ENCODE measurements at regions not wholly inside any gene's neighbourhood (a gene's known extent, or its start where the extent isn't known, plus 50 kb on each side); places are given as distances from the start of the nearest gene placed in this dataset.

- Mint-ChIP-seq H3K27me3 (ENCODE audit: low read depth) (no peaks in the 10 kb centered on the region), H3K9me3 (no peaks in the 10 kb centered on the region; a peak in 1 of 5 replicates), H3K27ac (no peak overlapping the region), H3K4me3 (no peak overlapping the region), H3K4me1 (peaks cover 4 to 10% of the 10 kb centered on the region in 2 experiments), H3K36me3 (ENCODE audit: insufficient read depth in 1 of 3, low read depth in 3 of 3) (no peaks in the 10 kb centered on the region)
- no peak overlapping the region for H3K14ac ChIP-seq (ENCODE audit: insufficient read depth, low read length)
- H3K56ac ChIP-seq (ENCODE audit: insufficient read length, low read depth, low read length): no peak overlapping the region
- no peak overlapping the region for H4K91ac ChIP-seq (ENCODE audit: insufficient read length, low read depth, low read length)
- no peaks in the 10 kb centered on the region for H3K79me2 ChIP-seq (ENCODE audit: insufficient read depth, low read length)
- no peak overlapping the region for H4K5ac ChIP-seq (ENCODE audit: insufficient read length, low read depth, low read length)
- no peaks in the 10 kb centered on the region for H3K9me3 ChIP-seq (ENCODE audit: control insufficient read depth, low read depth, low read length)
- H2AFZ ChIP-seq (ENCODE audit: low read length): no peak overlapping the region
- H3K4me2 ChIP-seq (ENCODE audit: insufficient read depth, insufficient read length, low read length): no peak overlapping the region
- no peak overlapping the region for H2BK20ac ChIP-seq (ENCODE audit: low read depth, low read length, poor library complexity, severe bottlenecking)
- H3K18ac ChIP-seq (ENCODE audit: insufficient read length, low read depth, low read length): no peak overlapping the region
- no peak overlapping the region for H3T11ph ChIP-seq (ENCODE audit: low read length)
- no peaks in the 10 kb centered on the region for H3K4me1 ChIP-seq (ENCODE audit: insufficient read depth, low read length)
- no peak overlapping the region for H3K23ac ChIP-seq (ENCODE audit: insufficient read length, low read depth, low read length)
- no peak overlapping the region for H4K8ac ChIP-seq (replicated peaks; ENCODE audit: insufficient read length, low read depth, low read length)
- no peaks in the 10 kb centered on the region for H4K20me1 ChIP-seq (ENCODE audit: control insufficient read depth, insufficient read depth, insufficient read length)
- no peak overlapping the region for H2BK120ac ChIP-seq (ENCODE audit: low read depth, low read length, poor library complexity, severe bottlenecking)
- H3K79me1 ChIP-seq (ENCODE audit: insufficient read depth, low read depth, low read length, poor library complexity, severe bottlenecking): no peaks in the 10 kb centered on the region
- H2BK12ac ChIP-seq (ENCODE audit: insufficient read length, low read depth, low read length): no peak overlapping the region
- no peaks in the 10 kb centered on the region for H3K23me2 ChIP-seq (ENCODE audit: insufficient read length, low read depth, low read length, poor library complexity, severe bottlenecking)
- H3K4ac ChIP-seq (ENCODE audit: low read depth, low read length): no peak overlapping the region
- H2BK15ac ChIP-seq (ENCODE audit: low read depth, low read length): no peak overlapping the region
- no CpG with 5 or more reads among the region's 2 CpGs for WGBS (ENCODE audit: extremely low coverage, insufficient read length, low lambda C conversion rate)
- H3K9ac ChIP-seq (ENCODE audit: extremely low read depth, insufficient read length, low read length): no peak overlapping the region
- no peak for DNase-seq
- no peak overlapping the region for H2AK5ac ChIP-seq (ENCODE audit: insufficient read length, low read length)
- no peak overlapping the region for H2BK5ac ChIP-seq (ENCODE audit: insufficient read length, low read length)
- H3K27ac ChIP-seq (ENCODE audit: insufficient read length, low read depth, low read length): no peak overlapping the region
- TF ChIP-seq CTCF (conservative IDR thresholded peaks at IDR 0.05): no peak
- no peaks in the 10 kb centered on the region for H3K27me3 ChIP-seq (ENCODE audit: insufficient read depth, low read length)
Observed at GRCh38 chr5:17896605-17897004, 262.3 kb downstream of the TAF11L14 start.

Measured in H9 (cell line).